ENCODE measurements at regions not wholly inside any gene's neighbourhood (a gene's known extent, or its start where the extent isn't known, plus 50 kb on each side); places are given as distances from the start of the nearest gene placed in this dataset.

DNA sequence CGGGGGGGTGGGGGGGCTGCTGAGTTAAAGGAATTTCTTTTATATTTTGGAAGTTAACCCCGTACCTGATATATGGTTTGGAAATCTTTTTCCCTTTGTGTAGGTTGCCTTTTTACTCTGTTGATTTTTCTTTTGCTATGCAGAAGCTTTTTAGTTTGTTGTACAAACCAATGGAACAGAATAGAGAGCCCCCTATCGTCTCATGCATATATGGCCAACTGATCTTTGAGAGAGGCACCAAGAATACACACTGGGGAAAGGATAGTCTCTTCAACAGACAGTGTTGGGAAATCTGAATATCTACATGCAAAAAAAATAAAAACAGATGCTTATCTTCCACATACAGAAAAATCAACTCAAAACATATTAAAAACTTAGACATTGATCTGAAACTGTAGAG, 647.8 kb upstream of the KLHL29 start:
- no peaks in the 10 kb centered on the region for H3K36me3 ChIP-seq
- no peak for DNase-seq
- no peaks in the 10 kb centered on the region for H3K4me1 ChIP-seq
- H3K4me3 ChIP-seq, result no peak overlapping the region
- TF ChIP-seq POLR2AphosphoS5 (IDR thresholded peaks at IDR 0.05) (no peak), POLR2A (IDR thresholded peaks at IDR 0.05) (no peak), CTCF (IDR thresholded peaks at IDR 0.05) (no peak), EP300 (IDR thresholded peaks at IDR 0.05) (no peak)
- WGBS, 5 donors, result 52 to 66% (median 56%) methylated on average over 3 of the region's 3 CpGs
- H3K9me3 ChIP-seq, result peaks cover 0 to 3% (median 0%) of the 10 kb centered on the region in 4 donors
- intact Hi-C loops (cut with DNase I; ENCODE audit: low total_unique reads), result no loop called here
- H3K27me3 ChIP-seq, result no peaks in the 10 kb centered on the region
- H3K27ac ChIP-seq, result no peak overlapping the region

DNA sequence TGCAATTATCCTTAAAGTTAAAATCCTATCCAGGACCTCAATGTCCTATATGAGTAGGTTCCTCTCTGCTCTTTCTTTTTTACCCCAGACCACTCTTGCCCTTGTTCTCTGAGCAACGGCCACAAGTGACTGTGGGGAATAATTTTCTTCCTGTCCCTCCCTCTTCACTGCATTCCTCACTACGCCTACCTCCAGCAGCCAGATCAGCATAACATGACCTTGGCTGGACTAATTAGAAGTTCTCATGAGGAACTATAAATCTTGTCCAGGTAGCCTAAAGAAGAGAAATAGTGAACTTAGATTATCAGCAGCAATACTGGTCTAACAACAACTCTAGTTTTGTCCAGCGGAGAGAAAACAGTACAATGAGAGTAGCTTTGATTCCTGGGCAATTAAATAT, 643.8 kb upstream of the KLHL29 start:
- H3K4me3 ChIP-seq, result no peak overlapping the region
- no peaks in the 10 kb centered on the region for H3K4me1 ChIP-seq
- intact Hi-C loops (cut with DNase I; ENCODE audit: low total_unique reads), result no loop called here
- no peaks in the 10 kb centered on the region for H3K36me3 ChIP-seq
- WGBS, 5 donors, result 22 to 58% (median 27%) methylated on average over 3 of the region's 3 CpGs
- no peak for TF ChIP-seq EP300 (IDR thresholded peaks at IDR 0.05)
- TF ChIP-seq POLR2A (IDR thresholded peaks at IDR 0.05), result no peak
- no peak for TF ChIP-seq POLR2AphosphoS5 (IDR thresholded peaks at IDR 0.05)
- no peak for TF ChIP-seq CTCF (IDR thresholded peaks at IDR 0.05)
- DNase-seq, result no peak
- no peaks in the 10 kb centered on the region for H3K9me3 ChIP-seq
- H3K27me3 ChIP-seq, result no peaks in the 10 kb centered on the region
- no peak overlapping the region for H3K27ac ChIP-seq

- H3K27ac ChIP-seq, result no peak overlapping the region
- TF ChIP-seq EP300 (IDR thresholded peaks at IDR 0.05), result no peak
- no peak for TF ChIP-seq POLR2A (IDR thresholded peaks at IDR 0.05)
- no peak for TF ChIP-seq POLR2AphosphoS5 (IDR thresholded peaks at IDR 0.05)
- TF ChIP-seq CTCF (IDR thresholded peaks at IDR 0.05), result no peak
- DNase-seq, result no peak
- no peaks in the 10 kb centered on the region for H3K4me1 ChIP-seq
- no peaks in the 10 kb centered on the region for H3K36me3 ChIP-seq
- H3K9me3 ChIP-seq, result no peaks in the 10 kb centered on the region
- whole genome bisulfite sequencing, 5 donors, result 77 to 97% (median 92%) methylated on average over 1 of the region's 1 CpG
- no peaks in the 10 kb centered on the region for H3K27me3 ChIP-seq
- no peak overlapping the region for H3K4me3 ChIP-seq
- intact Hi-C loops (cut with DNase I; ENCODE audit: low total_unique reads), result no loop called here
These were observed 636.1 kb upstream of the KLHL29 start for GRCh38 chr2:22748909-22749308.

DNA sequence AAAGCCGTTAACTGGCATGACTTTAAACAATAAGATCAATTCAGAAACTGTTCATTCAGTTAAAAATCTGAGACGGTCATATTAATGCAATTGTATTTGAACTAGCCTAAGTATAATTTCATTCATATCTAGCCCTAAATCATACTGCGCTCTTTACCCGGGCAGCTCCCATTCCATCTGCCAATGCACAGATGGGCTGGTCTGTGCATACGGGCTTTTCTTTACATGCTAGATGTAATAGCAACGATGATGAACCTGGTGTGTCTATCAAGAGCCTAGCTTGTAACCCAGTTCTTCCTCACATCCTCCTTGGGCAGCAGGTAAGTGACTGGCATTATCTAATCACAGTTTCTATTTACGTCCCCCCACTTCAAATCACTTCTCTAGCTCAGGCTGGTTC, 631.5 kb upstream of the KLHL29 start:
- intact Hi-C loops (cut with DNase I; ENCODE audit: low total_unique reads), result no loop called here
- DNase-seq, result no peak
- 77 to 89% (median 84%) methylated on average over 7 of the region's 7 CpGs for WGBS, 5 donors
- TF ChIP-seq CTCF (IDR thresholded peaks at IDR 0.05), result no peak
- TF ChIP-seq EP300 (IDR thresholded peaks at IDR 0.05), result no peak
- no peak for TF ChIP-seq POLR2A (IDR thresholded peaks at IDR 0.05)
- TF ChIP-seq POLR2AphosphoS5 (IDR thresholded peaks at IDR 0.05), result no peak
- Histone ChIP-seq H3K4me1 (no peaks in the 10 kb centered on the region), H3K36me3 (no peaks in the 10 kb centered on the region), H3K4me3 (no peak overlapping the region), H3K27ac (no peak overlapping the region), H3K9me3 (no peaks in the 10 kb centered on the region), H3K27me3 (no peaks in the 10 kb centered on the region)
